ENCODE measurements at regions not wholly inside any gene's neighbourhood (a gene's known extent, or its start where the extent isn't known, plus 50 kb on each side); places are given as distances from the start of the nearest gene placed in this dataset.
"Not testable (repeated sequence)": the region's sequence is repeated elsewhere in the genome, so short reads cannot be mapped to it uniquely, and the experiment has no call there.

- DNase-seq: no peak
These were observed 414.5 kb downstream of the ACTL7B start for GRCh38 chr9:108441251-108441650.

- no peak for DNase-seq
These were observed 415.8 kb downstream of the ACTL7B start for GRCh38 chr9:108439947-108440346.

- no peak for DNase-seq
These were observed 418.1 kb downstream of the ACTL7B start for GRCh38 chr9:108437656-108438055.

GRCh38 chr9:108436448-108436847, 419.3 kb downstream of the ACTL7B start:
- no peak for DNase-seq

GRCh38 chr9:108434502-108434901, 421.3 kb downstream of the ACTL7B start:
- DNase-seq: no peak

- no peak for DNase-seq
These were observed 421.8 kb downstream of the ACTL7B start for GRCh38 chr9:108434036-108434435.

GRCh38 chr9:108430655-108431054, 425.1 kb downstream of the ACTL7B start:
- DNase-seq: no peak

- DNase-seq: no peak
These were observed 428.0 kb downstream of the ACTL7B start for GRCh38 chr9:108427751-108428150.

GRCh38 chr9:108426421-108426940, 429.3 kb downstream of the ACTL7B start:
- not testable (repeated sequence) for DNase-seq

- no peak for DNase-seq
These were observed 432.4 kb downstream of the ACTL7B start for GRCh38 chr9:108423433-108423832.

GRCh38 chr9:108419379-108419778, 436.4 kb downstream of the ACTL7B start:
- DNase-seq: no peak

- no peak for DNase-seq
These were observed 438.1 kb downstream of the ACTL7B start for GRCh38 chr9:108417726-108418125.

GRCh38 chr9:108417312-108417711, 438.5 kb downstream of the ACTL7B start:
- DNase-seq: no peak

- DNase-seq: peak; percentile 4
These were observed 439.5 kb downstream of the ACTL7B start for GRCh38 chr9:108416324-108416723.

GRCh38 chr9:108413809-108414208, 442.0 kb downstream of the ACTL7B start:
- DNase-seq: no peak

GRCh38 chr9:108412755-108413154, 443.0 kb downstream of the ACTL7B start:
- DNase-seq: peak; percentile 18

GRCh38 chr9:108411632-108412031, 444.2 kb downstream of the ACTL7B start:
- DNase-seq: no peak

- DNase-seq: peak; percentile 2
These were observed 445.6 kb downstream of the ACTL7B start for GRCh38 chr9:108410161-108410560.

GRCh38 chr9:108400297-108400696, 455.5 kb downstream of the ACTL7B start:
- no peak for DNase-seq

- DNase-seq: no peak
These were observed 455.9 kb downstream of the ACTL7B start for GRCh38 chr9:108399851-108400250.

- DNase-seq: no peak
These were observed 458.5 kb downstream of the ACTL7B start for GRCh38 chr9:108397286-108397685.

- DNase-seq: no peak
These were observed 459.2 kb downstream of the ACTL7B start for GRCh38 chr9:108396611-108397010.

GRCh38 chr9:108396193-108396592, 459.6 kb downstream of the ACTL7B start:
- DNase-seq: no peak

- DNase-seq: no peak
These were observed 460.4 kb downstream of the ACTL7B start for GRCh38 chr9:108395421-108395820.

GRCh38 chr9:108394726-108395125, 461.1 kb downstream of the ACTL7B start:
- no peak for DNase-seq
